HG02870 (cell line): ENCODE measurements at regions not wholly inside any gene's neighbourhood (a gene's known extent, or its start where the extent isn't known, plus 50 kb on each side); places are given as distances from the start of the nearest gene placed in this dataset.

ENCODE experiments used
- ATAC-seq: cut with Tn5 transposase; IDR thresholded peaks from one replicate; pipeline ENCODE4 v1.9.1; 2021; ENCODE audit warnings: mild to moderate bottlenecking, moderate library complexity; ENCODE audit not compliant: unreplicated experiment

GRCh38 chr3:140809316-140809715, 131.5 kb downstream of the TRIM42 start:
- ATAC-seq: no peak

GRCh38 chr3:140816372-140817195, 125.1 kb upstream of the SLC25A36 start:
- ATAC-seq: peak; percentile 96

- no peak for ATAC-seq
Observed at GRCh38 chr3:140821493-140821892, 120.1 kb upstream of the SLC25A36 start.

- no peak for ATAC-seq
Observed at GRCh38 chr3:140822401-140823047, 119.1 kb upstream of the SLC25A36 start.

- no peak for ATAC-seq
Observed at GRCh38 chr3:140823106-140823505, 118.5 kb upstream of the SLC25A36 start.

- ATAC-seq: no peak
Observed at GRCh38 chr3:140827894-140828293, 113.7 kb upstream of the SLC25A36 start.

- no peak for ATAC-seq
Observed at GRCh38 chr3:140828585-140828984, 113.1 kb upstream of the SLC25A36 start.

- no peak for ATAC-seq
Observed at GRCh38 chr3:140829796-140830195, 111.8 kb upstream of the SLC25A36 start.

- no peak for ATAC-seq
Observed at GRCh38 chr3:140830391-140830790, 111.2 kb upstream of the SLC25A36 start.

GRCh38 chr3:140832883-140833282, 108.8 kb upstream of the SLC25A36 start:
- no peak for ATAC-seq

GRCh38 chr3:140834266-140835037, 107.2 kb upstream of the SLC25A36 start:
- no peak for ATAC-seq

GRCh38 chr3:140842984-140843649, 98.5 kb upstream of the SLC25A36 start:
- peak; percentile 96 for ATAC-seq

- ATAC-seq: no peak
Observed at GRCh38 chr3:140843656-140844055, 98.0 kb upstream of the SLC25A36 start.

GRCh38 chr3:140844072-140844471, 97.6 kb upstream of the SLC25A36 start:
- ATAC-seq: no peak

GRCh38 chr3:140845882-140846281, 95.8 kb upstream of the SLC25A36 start:
- ATAC-seq: peak; percentile 38

- no peak for ATAC-seq
Observed at GRCh38 chr3:140848666-140849065, 93.0 kb upstream of the SLC25A36 start.

- no peak for ATAC-seq
Observed at GRCh38 chr3:140850210-140850955, 91.3 kb upstream of the SLC25A36 start.

- no peak for ATAC-seq
Observed at GRCh38 chr3:140854961-140855360, 86.7 kb upstream of the SLC25A36 start.

- ATAC-seq: no peak
Observed at GRCh38 chr3:140856905-140857304, 84.7 kb upstream of the SLC25A36 start.

GRCh38 chr3:140857993-140858392, 83.6 kb upstream of the SLC25A36 start:
- no peak for ATAC-seq
